ENCODE measurements at regions not wholly inside any gene's neighbourhood (a gene's known extent, or its start where the extent isn't known, plus 50 kb on each side); places are given as distances from the start of the nearest gene placed in this dataset.

DNA sequence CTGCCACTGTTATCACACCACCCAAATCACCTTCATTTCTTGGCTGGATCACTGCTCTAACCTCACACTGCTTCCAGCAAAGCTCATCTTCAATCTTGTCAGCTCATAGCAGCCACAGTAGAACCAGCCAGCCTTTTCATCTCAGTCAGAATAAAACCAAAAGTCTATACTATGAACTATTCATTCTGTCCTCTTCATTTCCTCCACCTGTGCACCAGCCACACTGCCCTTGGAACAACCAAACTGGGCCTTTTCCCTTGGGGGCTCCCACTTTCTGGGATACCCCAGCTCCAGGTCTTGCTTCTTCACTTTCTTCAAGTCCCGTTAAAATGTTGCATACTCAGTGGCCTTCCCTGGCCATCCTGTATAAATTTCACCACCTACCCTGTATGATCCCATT is 234.4 kb upstream of the DAAM1 start:
- Histone ChIP-seq H3K4me3 (no peak overlapping the region), H3K27ac (no peak overlapping the region), H3K4me1 (replicated peaks in 1 of 2) (peaks cover 0 to 3% of the 10 kb centered on the region in 2 donors)
- WGBS, 10 experiments: 67 to 100% (median 80%) methylated on average over 1 of the region's 1 CpG; no CpG with 5 or more reads in 5 of the 10 experiments
- no peak for ATAC-seq (replicated peaks in 6 of 8)
- in situ Hi-C loops (cut with MboI; ENCODE audit: low pct_unique_long_range_greater_than_20kb in 2 of 9, low sequenced_read_pairs in 9 of 9, unreplicated experiment in 9 of 9): no loop called here

DNA sequence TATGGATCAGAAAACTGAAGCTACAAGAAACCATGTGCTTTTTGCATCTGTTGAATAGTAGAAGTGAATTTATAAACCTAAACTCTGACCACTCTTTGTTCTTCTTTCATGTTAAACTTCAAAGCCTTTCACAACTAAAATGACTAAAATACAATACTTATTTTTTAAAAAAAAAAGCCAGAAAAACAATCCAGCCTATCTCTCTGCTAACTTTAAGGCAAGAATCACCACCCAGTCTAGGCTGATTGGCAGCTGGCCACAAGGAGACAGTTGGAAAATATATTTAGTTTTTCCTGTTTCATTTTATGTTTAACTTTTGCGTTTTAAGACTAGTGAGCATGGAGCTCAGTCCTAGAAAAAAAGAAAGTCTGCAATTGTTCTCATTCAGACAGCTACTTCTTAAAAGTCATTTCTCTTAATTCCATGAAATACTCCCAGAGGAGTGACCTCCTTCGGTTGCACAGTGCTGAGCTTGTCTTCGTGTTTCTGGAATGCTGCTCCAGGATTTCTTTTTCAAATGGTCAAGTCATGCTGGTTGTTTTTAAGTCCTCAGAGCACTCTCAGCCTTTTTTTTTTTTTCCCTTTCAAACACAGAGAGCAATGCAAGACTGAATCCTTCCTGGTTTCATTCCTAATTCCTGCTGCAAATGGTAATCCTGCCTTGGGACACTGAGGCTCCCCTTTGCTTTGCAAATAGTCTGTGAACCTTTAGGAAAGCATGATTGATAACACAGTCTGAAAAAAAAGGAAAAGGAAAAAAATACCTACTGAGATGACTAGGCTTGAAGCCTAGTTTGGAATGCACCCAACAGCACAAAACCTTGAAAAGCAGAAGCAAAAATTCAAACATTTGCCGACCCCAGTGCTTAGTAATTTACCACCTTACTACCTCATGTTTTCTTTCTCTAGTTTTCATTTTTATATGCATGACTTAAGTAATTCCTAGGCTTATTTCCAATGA is 233.3 kb upstream of the DAAM1 start:
- H3K27ac ChIP-seq: no peak overlapping the region
- in situ Hi-C loops (cut with MboI; ENCODE audit: low pct_unique_long_range_greater_than_20kb in 2 of 9, low sequenced_read_pairs in 9 of 9, unreplicated experiment in 9 of 9): no loop called here
- WGBS, 10 experiments: 3 to 83% (median 19%) methylated on average over 1 to 4 of the region's 4 CpGs
- H3K4me3 ChIP-seq: no peak overlapping the region
- ATAC-seq (replicated peaks in 6 of 8): peak in 2 of 8 experiments; percentile 29 to 49
- peaks cover 0 to 3% of the 10 kb centered on the region in 2 donors for H3K4me1 ChIP-seq (replicated peaks in 1 of 2)

DNA sequence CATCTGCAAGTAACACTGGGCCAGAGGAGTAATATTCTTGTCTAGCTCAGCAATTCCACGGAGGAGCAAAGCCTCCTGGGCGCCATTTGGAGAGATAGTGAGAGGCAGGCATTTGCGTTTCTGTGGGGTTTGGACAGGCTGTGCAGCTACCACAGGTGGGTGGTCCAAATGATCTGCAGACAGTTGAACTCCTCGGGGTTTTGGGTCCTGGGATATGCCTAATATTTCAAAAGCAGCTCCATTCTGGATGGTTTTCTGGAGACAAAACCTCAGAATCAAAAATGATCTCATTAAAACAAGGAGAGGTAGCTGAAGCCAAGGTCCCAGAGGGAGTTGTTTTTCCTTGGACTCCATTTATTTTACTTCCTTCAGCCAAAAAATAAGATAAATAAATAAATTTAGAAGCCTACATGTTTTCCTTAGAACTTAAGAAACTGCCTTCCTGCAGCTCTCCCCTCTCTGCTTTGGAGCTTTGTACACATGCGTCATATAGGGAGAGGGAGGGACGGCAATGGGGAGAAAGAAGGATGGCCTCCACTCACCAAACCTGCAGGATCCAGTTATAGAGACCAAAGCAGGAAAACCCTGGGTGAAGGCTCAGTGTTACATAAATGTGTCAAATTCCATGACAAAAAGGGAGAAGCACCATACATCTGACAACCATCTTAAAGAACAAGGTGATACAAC is 227.3 kb upstream of the DAAM1 start:
- 44 to 100% (median 84%) methylated on average over 1 to 6 of the region's 6 CpGs for WGBS, 10 experiments
- in situ Hi-C loops (cut with MboI; ENCODE audit: low pct_unique_long_range_greater_than_20kb in 2 of 9, low sequenced_read_pairs in 9 of 9, unreplicated experiment in 9 of 9): no loop called here
- Histone ChIP-seq H3K27ac (no peak overlapping the region), H3K4me1 (replicated peaks in 1 of 2) (no peaks in the 10 kb centered on the region), H3K4me3 (no peak overlapping the region)
- no peak for ATAC-seq (replicated peaks in 6 of 8)

DNA sequence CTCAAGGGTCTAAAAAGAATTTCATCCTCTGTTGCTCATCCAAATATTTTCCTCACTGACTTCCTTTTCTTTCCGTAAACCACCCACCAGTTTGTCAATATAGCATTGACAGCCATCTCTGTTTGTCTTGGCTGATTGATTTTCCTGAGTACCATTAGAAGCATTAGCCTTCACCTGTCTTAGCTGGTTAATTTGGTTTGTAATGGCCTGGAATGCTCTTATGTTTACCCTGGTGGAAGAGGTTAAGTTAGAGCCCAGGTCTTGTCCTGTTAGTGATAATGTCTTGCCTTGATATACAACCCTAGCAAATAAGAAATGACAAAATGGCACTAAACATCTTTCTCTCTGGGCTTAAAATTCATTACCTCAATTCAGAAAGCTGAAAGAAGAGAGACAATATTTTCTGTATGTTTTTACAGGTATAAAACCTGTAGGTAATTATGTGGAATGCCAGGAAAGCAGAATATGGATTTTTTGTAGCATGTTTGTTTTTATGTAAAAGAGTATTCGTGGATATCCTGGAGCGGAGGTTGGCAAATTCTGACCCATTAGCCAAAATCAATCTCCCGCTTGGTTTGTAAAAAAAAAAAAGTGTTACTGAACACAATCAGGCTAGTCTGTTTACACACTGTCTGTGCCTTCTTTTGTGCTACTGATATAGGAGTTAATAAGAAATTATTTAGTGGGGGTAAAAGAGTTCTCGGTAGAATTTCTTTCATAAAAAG is 224.4 kb upstream of the DAAM1 start:
- in situ Hi-C loops (cut with MboI; ENCODE audit: low pct_unique_long_range_greater_than_20kb in 2 of 9, low sequenced_read_pairs in 9 of 9, unreplicated experiment in 9 of 9): no loop called here
- Histone ChIP-seq H3K27ac (no peak overlapping the region), H3K4me3 (no peak overlapping the region), H3K4me1 (replicated peaks in 1 of 2) (no peaks in the 10 kb centered on the region)
- 56 to 100% (median 88%) methylated on average over 1 to 5 of the region's 5 CpGs for WGBS, 10 experiments
- no peak for ATAC-seq (replicated peaks in 6 of 8)

DNA sequence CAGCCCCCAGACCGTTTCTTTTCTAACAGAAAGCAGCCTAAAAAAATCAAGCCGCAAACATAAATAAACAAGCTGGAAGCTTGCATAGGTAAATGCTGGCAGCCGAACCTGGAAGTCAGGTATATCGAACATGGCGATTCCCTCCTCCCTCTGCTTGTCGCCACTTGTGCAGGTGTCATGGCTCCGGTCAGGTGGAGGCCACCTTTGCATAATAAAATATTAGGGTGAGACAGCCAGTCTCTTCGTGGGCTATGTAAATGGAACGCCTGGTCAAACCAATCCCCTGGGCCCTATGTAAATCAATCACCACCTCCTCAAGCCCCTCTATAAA is 223.9 kb upstream of the DAAM1 start:
- in situ Hi-C loops (cut with MboI; ENCODE audit: low pct_unique_long_range_greater_than_20kb in 2 of 9, low sequenced_read_pairs in 9 of 9, unreplicated experiment in 9 of 9): no loop called here
- Histone ChIP-seq H3K27ac (no peak overlapping the region), H3K4me3 (no peak overlapping the region), H3K4me1 (replicated peaks in 1 of 2) (no peaks in the 10 kb centered on the region)
- no peak for ATAC-seq (replicated peaks in 6 of 8)
- 60 to 94% (median 80%) methylated on average over 1 to 9 of the region's 9 CpGs; no CpG with 5 or more reads in 2 of the 10 experiments for WGBS, 10 experiments

DNA sequence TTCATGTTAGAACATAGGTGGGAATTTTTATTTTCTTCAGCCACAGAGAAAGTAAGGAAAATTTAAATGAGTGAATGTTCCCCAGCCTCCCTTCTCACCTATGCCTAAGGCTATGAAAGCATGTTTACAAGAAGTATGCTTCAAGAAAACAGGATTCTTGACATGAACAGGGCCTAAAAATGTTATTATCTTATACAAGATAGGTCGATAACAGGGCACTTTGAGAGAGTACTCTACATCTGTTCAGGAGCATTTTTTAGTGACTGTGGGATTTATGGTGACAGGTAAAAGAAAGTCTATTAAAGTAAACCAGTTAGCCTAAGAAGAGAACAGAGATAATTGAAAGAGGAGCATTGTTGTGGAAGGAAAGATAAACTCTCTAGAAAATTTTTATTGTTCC is 222.9 kb upstream of the DAAM1 start:
- Histone ChIP-seq H3K4me3 (no peak overlapping the region), H3K4me1 (replicated peaks in 1 of 2) (peaks cover 0 to 4% of the 10 kb centered on the region in 2 donors), H3K27ac (no peak overlapping the region)
- 0 to 83% (median 40%) methylated on average over 1 of the region's 1 CpG; no CpG with 5 or more reads in 1 of the 10 experiments for WGBS, 10 experiments
- in situ Hi-C loops (cut with MboI; ENCODE audit: low pct_unique_long_range_greater_than_20kb in 2 of 9, low sequenced_read_pairs in 9 of 9, unreplicated experiment in 9 of 9): no loop called here
- ATAC-seq (replicated peaks in 6 of 8): no peak

DNA sequence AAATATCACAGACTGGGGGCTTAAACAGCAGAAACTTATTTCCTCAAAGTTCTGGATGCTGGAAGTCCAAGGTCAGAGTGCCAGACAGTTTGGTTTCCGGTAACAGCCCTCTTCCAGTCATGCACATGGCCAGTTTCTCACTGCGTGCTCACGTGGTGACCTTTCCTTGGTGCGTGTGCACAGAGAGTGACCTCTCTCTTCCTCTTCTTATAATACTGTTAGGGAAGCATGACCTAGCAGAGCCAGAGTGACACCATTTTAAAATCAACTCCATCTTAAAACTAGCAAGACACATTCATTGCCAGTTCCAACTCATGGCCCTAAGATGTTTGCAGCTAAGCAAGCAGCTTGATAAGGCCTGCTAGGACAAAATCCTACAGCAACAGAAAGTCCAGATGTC is 221.5 kb upstream of the DAAM1 start:
- no peak overlapping the region for H3K4me3 ChIP-seq
- 40 to 100% (median 77%) methylated on average over 1 to 4 of the region's 4 CpGs; no CpG with 5 or more reads in 5 of the 10 experiments for WGBS, 10 experiments
- in situ Hi-C loops (cut with MboI; ENCODE audit: low pct_unique_long_range_greater_than_20kb in 2 of 9, low sequenced_read_pairs in 9 of 9, unreplicated experiment in 9 of 9): no loop called here

DNA sequence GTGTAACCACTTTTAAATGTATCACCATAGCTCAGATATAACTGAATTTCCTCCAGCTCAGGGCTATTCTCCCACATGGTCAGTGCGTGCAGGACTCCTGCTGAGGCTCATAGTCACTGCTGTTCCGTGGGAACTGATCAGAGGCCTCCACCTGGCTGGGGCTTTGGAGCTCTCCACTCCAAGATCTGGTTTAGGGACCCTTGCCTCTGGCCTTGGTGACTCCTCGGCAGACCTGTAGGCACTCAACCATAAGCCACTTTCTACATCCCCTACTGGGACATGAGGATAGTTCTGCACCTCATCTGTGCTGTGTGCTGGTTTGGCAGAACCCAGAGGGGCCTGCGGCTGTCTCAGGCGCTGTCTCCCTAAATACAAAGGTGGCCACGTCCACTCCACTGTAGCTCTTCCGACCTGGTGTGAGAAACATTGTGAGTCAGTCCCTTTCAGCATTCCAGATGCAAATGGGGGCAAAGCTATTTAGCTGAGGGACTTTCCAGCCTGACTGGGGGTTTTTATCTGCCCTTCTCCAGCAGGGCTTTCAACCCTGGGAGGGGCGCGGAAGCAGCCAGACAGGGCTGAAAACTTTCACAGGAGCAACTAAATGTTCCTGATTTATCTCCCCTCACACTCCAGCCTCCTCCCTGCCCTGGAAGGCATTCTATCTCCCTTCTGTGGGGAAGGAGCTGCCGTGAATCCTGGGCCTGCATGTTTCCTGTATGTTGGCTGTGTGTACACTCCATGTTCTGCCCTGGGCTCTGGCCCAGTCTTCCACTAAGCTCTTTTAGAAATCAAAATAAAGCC is 218.3 kb upstream of the DAAM1 start:
- 20 to 100% (median 40%) methylated on average over 1 to 5 of the region's 10 CpGs; no CpG with 5 or more reads in 5 of the 10 experiments for WGBS, 10 experiments
- Histone ChIP-seq H3K4me3 (no peak overlapping the region), H3K27ac (no peak overlapping the region)

More for the DNA sequence above, 221.5 kb upstream of the DAAM1 start:
- Histone ChIP-seq H3K4me1 (replicated peaks in 1 of 2) (peaks cover 0 to 4% of the 10 kb centered on the region in 2 donors), H3K27ac (no peak overlapping the region)
- no peak for ATAC-seq (replicated peaks in 6 of 8)

DNA sequence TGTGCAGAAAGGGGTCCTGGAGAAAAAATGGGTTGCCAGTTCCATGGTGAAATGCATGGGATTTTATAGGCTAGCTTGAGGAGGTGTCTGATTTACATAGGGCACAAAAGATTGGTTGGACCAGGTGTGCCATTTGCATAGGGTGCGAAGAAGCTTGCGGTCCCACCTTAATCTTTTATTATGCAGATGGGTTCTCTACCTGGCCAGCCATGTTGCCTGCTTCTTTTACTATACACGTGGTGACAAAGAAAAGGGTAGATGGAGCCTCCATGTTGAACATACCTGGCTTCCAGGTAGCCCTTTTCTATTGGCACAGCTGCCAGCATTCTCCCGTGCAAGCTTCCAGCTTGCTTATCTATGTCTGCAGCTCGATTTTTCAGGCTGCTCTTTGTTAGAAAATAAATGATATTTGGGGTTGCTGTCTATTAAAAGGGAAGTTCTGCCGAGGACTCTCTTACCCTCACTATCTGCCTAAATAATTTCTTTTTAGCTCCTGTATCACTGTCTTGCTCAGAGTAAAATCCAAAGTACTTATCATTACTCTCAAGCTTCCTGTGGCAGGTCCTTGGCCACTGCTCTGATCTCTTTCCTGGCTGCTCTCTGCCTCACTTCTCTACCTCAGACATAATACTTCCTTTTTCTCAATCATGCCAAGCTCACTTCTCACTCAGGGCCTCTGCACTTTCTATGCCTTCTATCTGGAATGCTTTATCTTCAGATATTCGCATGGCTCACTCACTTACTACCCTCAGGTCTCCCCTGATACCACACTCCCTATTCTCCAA is 216.0 kb upstream of the DAAM1 start:
- Histone ChIP-seq H3K27ac (no peak overlapping the region), H3K4me3 (no peak overlapping the region), H3K4me1 (replicated peaks in 1 of 2) (peaks cover 0 to 4% of the 10 kb centered on the region in 2 donors)
- no peak for ATAC-seq (replicated peaks in 6 of 8)
- in situ Hi-C loops (cut with MboI; ENCODE audit: low pct_unique_long_range_greater_than_20kb in 2 of 9, low sequenced_read_pairs in 9 of 9, unreplicated experiment in 9 of 9): no loop called here
- 36 to 100% (median 80%) methylated on average over 1 to 7 of the region's 7 CpGs for WGBS, 10 experiments

More for the DNA sequence above, 218.3 kb upstream of the DAAM1 start:
- peaks cover 0 to 4% of the 10 kb centered on the region in 2 donors for H3K4me1 ChIP-seq (replicated peaks in 1 of 2)
- in situ Hi-C loops (cut with MboI; ENCODE audit: low pct_unique_long_range_greater_than_20kb in 2 of 9, low sequenced_read_pairs in 9 of 9, unreplicated experiment in 9 of 9): no loop called here
- peak; percentile 19 to 96 (median 72) for ATAC-seq (replicated peaks in 6 of 8)

DNA sequence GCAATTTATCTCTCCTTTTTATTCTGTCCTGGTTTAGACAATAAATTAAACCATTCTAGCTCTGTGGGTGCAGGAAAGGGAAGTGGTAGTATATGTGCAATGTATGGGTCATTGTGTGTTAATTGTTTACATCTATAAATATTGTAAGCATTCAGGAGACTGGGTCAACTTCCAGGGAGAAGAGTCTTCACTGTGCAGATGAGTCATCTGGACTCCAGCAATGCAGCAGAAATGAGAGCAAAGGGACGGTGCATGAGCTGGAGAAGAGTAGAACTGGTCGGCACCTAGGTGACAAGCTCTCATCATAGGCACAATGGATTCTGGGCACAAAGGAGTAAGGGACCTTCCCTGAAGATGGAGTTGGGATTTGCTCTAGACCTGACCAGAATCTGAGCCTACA is 211.1 kb upstream of the DAAM1 start:
- in situ Hi-C loops (cut with MboI; ENCODE audit: low pct_unique_long_range_greater_than_20kb in 2 of 9, low sequenced_read_pairs in 9 of 9, unreplicated experiment in 9 of 9): no loop called here
- Histone ChIP-seq H3K4me1 (replicated peaks in 1 of 2) (peaks cover 3 to 14% of the 10 kb centered on the region in 2 donors), H3K4me3 (no peak overlapping the region), H3K27ac (no peak overlapping the region)
- WGBS, 10 experiments: 81 to 100% (median 91%) methylated on average over 1 to 2 of the region's 2 CpGs; no CpG with 5 or more reads in 4 of the 10 experiments
- peak in 5 of 8 experiments; percentile 31 to 62 (median 40) for ATAC-seq (replicated peaks in 6 of 8)

DNA sequence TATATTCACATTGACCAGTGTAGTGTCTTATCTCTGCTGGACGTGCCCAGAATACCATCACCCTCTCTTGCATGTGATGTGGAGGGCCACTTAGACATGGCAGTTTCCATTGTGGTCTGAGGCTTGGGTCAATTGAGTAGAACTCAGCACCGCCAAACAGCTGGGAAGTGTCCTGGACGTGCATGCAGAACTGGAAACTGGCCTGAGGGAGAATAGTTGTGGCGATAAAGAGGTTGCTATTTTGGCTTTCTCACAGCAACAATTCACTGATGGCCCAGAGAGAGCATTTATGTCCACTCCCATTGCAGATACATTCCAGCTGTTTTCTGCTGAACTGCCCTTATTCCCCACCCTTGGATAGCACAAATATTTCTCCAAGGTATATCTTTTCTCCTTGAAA is 210.1 kb upstream of the DAAM1 start:
- in situ Hi-C loops (cut with MboI; ENCODE audit: low pct_unique_long_range_greater_than_20kb in 2 of 9, low sequenced_read_pairs in 9 of 9, unreplicated experiment in 9 of 9): no loop called here
- ATAC-seq (replicated peaks in 6 of 8): peak in 2 of 8 experiments; percentile 70 to 94
- peaks cover 3 to 14% of the 10 kb centered on the region in 2 donors for H3K4me1 ChIP-seq (replicated peaks in 1 of 2)
- 0 to 100% (median 89%) methylated on average over 1 to 2 of the region's 4 CpGs; no CpG with 5 or more reads in 4 of the 10 experiments for WGBS, 10 experiments
- no peak overlapping the region for H3K4me3 ChIP-seq
- H3K27ac ChIP-seq: no peak overlapping the region

DNA sequence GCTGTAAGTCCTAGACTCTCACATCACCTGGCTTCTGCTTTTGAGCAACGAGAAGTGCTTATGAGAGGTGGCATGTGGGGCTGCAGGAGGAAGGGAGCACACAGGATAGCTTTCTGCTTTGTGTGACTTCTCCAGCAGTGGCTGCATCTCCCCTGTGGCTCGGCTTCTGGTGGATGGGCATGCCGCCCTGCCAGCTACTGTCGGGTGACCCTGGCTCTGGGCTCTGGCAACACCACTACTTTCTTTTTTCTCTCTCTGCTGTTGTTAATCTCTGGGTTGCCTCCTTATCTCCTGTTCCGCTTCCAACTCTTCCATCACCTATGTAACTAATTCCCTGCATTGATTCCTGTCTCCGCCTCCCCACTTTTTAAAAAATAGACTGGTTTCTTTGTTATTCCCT is 209.1 kb upstream of the DAAM1 start:
- 40 to 100% (median 80%) methylated on average over 1 to 5 of the region's 6 CpGs; no CpG with 5 or more reads in 1 of the 10 experiments for WGBS, 10 experiments
- H3K27ac ChIP-seq: no peak overlapping the region
- ATAC-seq (replicated peaks in 6 of 8): no peak

More for the DNA sequence above, 209.1 kb upstream of the DAAM1 start:
- H3K4me1 ChIP-seq (replicated peaks in 1 of 2): peaks cover 3 to 14% of the 10 kb centered on the region in 2 donors
- in situ Hi-C loops (cut with MboI; ENCODE audit: low pct_unique_long_range_greater_than_20kb in 2 of 9, low sequenced_read_pairs in 9 of 9, unreplicated experiment in 9 of 9): no loop called here
- no peak overlapping the region for H3K4me3 ChIP-seq
